Hematopoietic multipotent progenitor cell (in vitro differentiated cells): ENCODE measurements at regions not wholly inside any gene's neighbourhood (a gene's known extent, or its start where the extent isn't known, plus 50 kb on each side); places are given as distances from the start of the nearest gene placed in this dataset.
"Not testable (repeated sequence)": the region's sequence is repeated elsewhere in the genome, so short reads cannot be mapped to it uniquely, and the experiment has no call there.

Experiments
- DNase-seq, 3 donors: peaks; one replicate each; pipeline ENCODE4 v3.0.0-alpha.2; 2011 to 2015; ENCODE audit warnings: low read depth in 2 of 3, low spot score in 2 of 3

DNA sequence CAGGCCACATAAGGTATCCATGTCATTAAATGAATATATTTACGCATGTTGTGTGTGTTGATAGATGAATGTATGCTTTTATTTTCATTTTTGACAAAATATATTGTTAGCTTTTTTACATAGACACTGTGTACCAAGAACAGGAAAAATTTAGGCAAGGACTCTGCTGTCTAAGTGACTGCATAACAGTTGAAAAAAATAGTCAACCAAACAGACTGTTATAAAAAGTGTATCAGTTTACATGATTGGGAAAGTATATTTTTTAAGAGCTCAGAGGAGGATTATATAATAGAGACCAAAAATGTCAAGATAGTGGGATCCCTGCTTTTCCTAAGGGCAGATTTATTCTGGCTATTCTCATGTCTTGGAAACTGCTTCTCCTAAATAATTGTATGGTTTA lies 858.0 kb downstream of the SLITRK1 start:
- DNase-seq, result no peak

DNA sequence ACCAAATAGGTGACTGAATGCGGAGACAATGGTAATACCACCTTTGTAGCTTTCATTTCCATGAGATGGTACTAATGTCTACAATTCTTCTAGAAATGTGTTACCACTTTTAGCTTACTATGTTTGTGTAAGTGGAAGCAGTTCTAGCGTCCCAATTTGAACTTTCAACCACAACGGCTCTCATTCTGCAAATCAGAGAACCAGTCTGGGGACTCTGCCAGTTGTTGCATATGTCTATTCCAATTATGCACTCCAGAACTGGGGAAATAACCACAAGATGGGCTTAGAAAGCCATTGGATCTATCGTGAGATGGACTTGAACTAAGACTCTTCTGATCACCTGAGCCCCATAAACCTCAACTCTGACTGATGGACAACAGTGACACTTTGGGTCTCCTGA lies 862.3 kb downstream of the SLITRK1 start:
- DNase-seq, result no peak

DNA sequence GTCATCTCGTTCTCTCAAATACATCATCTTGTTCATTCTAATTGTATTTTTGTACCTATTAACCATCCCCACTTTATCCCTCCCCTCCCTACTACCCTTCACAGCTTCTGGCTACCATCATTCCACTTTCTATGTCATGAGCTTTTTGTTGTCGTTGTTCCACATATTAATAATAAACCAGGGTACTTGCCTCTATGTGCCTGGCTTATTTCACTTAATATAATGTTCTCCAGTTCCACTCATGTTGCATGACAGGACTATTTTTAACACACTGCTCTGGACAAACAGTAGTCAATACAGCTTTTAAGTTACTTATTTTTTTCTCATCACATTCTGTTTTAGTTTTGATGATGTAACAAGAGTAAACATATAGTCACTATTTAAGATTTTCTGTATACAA lies 872.3 kb downstream of the SLITRK1 start:
- DNase-seq, result no peak

DNA sequence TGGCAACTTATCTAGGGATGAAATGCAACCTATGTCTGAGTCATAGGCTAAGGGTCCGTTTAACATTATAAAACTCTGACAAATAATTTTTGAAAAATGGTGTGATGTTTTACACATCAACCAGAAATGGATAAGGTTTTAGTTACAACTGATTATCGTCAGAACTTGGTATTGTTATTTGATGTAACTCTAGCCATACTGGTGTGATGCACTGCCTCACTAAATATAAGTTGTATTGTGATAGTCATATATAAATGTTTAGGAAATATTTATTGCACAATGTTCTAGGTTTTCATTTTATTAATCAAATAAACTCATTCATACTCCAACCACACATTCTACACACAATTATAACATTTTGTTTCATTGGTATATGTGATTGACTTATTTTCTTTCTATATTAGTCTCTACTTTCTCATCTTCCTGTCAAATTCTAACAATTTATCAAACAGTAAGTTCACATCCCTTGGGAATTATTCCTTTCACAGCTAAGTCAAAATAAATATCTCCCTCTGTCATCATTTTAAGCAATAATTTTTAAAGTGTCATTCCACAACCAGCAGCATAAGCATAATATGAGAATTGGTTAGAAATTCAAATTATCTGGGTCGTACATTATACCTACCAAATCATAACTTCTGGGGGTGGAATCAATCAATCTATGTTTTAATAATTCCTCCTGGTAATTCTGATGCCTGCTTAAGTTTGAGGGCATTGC lies 873.9 kb downstream of the SLITRK1 start:
- no peak for DNase-seq

DNA sequence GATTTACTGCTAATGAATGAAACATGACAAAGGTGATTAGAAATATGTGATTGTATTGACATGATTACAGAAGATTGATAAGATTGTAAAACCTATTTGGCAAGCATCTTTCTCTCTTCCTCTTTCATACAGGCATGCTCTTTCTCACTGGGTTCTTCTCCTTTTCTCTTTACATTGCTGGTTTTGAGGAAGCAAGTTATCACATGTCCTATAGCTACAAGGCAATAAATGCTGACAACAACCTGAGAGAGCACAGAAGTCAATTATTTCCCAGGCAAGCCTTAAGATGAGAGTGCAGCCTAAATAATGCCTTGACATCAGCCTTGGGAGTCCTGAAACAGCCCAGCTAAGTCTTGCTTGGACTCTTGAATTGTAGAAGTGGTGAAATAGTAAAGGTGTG lies 875.0 kb downstream of the SLITRK1 start:
- peak in 2 of 3 donors; percentile 8 to 57 for DNase-seq

DNA sequence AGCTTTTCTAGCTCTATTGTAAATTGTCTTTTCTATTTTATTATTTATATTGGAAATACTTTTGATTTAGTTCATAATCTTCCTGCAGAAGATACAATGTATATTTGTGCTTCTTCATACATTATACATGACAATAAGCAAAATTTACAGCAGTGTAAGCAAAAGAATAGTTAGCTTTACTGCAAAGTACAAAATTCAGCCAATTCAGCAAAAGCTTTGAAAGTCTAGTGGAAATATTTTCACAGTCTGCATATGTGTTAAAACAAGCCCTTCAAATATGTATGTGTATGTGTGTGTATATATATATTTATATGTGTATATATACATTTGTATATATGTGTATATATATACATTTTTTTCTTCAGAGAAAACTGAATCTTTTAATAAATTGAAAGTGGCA lies 879.1 kb downstream of the SLITRK1 start:
- no peak for DNase-seq

DNA sequence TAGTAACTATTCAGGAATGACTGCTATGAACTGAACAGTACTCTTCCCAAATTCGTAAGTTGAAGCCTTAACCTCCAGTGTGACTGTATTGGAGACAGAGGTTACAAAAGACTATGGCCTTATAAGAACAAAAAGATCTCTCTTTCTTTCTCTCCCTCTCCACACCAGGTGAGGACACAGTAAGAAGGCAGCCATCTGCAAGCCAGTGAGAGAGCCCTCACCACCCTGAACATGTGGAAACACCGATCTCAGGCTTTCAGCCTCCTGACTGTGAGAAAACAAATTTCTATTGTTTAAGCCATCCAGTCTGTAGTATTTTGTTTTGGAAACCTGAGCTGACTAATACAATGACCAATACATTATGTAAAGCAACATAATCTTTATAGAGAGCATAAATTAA lies 888.9 kb downstream of the SLITRK1 start:
- no peak for DNase-seq

DNA sequence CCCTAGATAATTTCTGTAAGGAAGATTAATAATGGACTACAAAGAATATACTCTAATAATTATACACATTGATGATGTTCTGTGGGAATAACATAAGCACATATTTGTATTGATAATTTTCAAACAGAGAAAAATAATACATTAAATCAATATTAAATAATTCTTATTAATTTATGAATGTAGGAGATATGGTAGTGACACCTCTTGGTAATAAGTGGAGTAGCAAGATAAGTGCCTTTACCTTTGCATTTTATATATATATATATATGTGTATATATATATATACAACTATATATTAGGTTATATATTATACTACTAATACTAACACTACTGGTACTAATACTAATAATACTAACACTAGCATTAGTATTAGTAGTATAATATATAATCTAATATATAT lies 905.8 kb downstream of the SLITRK1 start:
- no peak for DNase-seq

DNA sequence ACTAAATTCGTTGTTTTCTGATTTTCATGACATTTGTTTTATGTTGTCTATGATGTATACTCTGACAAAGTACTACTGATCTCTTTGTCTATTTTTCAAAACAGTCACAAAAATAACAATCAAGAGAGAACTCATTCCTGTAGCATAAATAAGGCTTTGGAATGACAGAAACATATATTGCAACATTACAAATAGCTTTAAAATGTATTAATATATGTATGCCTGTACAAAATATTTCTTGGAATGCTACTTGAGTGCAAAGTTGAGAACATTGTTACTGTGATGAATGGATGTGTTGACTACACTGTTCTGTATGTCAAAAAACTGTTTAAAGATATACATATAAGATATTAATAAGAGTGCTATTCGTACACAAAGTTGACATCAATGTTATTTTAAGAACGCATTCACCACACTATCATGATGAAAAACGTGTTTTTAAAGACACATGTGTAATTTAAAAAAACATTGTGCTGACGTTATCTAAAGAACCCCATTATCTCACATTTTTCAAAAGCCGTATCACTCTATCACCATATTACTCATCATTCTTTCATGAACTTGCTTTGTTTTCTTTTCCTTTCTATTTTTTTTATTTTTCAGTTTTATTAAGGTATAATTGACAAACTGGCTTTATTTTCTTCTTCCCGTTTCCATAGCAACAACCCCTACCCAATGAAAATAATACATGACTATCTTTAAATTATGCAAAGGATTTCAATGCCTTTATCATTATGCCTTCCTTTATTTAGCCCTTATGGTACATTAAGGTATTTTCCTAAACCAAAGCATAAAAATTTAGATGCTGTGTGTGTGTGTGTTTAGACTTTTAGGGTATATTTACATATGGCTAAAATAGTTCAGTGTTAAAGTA lies 918.8 kb downstream of the SLITRK1 start:
- no peak for DNase-seq

DNA sequence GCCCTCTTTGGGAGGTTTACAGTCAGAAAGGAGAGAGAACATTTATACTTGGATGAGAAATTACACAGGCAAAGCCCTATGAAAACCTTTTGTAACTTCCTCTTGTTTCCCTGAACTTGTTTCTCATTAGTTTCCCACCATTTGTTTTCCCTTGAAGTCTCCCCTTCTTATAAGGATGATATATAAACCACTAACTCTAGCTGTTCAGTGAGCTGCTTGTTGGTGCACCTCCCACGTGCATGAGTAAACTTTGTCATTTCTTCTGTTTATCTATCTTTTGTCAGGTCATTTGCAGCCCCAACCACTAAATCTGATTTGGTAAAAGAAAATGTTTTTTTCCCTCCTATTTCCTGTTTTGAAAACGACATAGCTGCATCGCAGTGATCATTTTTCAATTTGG lies 919.9 kb downstream of the SLITRK1 start:
- DNase-seq, result no peak

DNA sequence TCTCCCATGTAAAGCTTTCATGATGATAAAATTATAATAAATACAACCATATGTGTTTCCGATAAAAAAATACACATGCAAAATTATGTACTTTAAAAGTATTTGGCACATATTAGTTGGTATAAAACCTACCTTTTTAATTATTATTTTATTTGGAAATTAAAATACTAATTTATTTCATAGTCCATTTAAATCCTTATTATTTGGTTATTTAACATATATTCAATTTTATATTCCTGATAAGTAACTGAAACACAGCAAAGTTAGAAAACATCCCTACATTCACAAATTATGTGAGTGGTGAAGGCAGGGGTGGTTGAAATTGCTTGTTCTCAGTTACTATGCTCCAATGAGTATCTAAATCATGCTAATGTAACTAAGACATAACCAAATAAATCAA lies 920.5 kb downstream of the SLITRK1 start:
- no peak for DNase-seq

DNA sequence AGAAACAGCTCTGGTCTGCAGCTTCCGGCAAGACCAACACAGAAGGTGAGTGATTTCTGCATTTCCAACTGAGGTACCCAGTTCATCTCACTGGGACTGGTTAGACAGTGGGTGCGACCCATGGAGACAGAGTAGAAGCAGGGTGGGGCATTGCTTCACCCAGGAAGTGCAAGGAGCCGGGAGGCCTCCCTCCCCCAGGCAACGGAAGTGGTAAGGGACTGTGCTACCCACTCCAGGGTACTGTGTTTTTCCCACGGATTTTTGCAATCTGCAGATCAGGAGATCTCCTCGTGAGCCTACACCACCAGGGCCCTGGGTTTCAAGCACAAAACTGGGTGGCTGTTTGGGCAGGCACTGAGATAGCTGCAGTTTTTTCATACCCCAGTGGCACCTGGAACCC lies 929.9 kb downstream of the SLITRK1 start:
- not testable (repeated sequence) for DNase-seq

DNA sequence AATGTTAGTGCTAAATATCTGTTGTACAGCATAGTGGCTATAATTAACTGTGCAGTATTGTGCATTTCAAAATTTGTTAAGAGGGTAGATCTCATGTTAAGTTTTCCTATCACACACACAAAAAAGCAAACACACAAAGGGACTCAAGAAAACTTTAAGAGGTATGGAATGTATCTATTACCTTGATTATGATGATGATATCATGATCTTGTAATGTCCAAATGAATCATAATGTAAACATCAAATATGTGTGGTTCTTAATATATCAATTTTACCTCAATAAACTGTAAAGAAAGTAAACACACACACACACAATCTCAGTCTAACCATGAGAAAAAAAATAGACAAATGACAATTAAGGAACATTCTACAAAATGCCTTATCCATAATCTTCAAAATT lies 934.6 kb downstream of the SLITRK1 start:
- no peak for DNase-seq

DNA sequence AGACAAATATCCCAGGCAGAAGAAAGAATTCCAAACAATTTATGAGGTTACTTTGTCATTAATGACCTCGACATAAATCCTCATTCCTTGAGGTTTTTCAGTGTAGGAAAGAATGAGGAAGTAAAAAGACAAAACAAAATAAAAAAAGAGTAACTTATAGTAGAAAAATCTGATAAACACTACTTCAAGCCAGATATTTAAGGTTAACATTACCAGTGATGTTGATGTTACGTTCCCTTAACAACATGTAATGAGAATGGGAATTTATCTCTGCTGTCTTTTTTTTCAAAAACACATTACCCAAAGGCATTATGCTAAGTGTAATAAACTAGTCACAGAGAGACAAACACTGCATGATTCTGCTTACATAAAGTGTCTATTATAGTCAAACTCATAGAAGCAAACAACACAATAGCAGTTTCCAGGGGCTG lies 935.1 kb downstream of the SLITRK1 start:
- peak in 1 of 3 donors; percentile 27 for DNase-seq

DNA sequence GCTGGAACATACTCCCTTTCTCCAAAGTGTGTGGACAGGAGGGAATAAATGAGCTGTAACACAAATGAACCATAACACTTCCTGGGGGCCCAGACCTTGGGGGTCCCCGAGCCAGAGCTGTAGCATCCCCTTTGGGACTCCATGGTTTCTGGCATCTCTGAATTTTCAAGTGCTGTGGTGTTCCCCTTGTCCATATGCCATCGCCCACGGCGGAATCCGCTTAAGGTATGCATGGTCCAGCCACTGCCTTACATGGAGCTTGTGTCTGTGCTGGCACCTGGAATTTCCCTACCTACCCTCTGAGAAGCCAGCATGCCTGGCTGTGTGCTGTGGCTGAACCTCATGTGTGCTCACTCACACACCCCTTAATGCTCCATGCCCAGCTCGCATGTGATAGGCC lies 943.6 kb downstream of the SLITRK1 start:
- no peak for DNase-seq

DNA sequence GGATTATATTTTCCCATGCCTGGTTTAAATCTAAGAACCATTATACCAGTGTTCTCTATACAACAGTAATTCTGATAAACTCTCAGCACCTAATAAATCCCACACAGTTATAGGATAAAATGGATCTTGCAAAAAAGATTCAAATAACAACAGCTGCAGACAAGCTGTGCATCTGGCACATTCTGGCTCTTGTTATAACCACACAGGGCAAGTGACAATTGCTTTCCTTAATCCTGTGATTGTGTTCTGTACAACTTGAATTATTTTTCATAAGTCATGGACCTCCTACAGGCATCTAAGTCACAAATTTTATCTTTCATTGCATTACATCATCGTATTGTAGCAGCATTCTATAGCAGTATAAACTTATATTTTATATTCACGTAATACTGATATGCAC lies 948.3 kb downstream of the SLITRK1 start:
- no peak for DNase-seq

DNA sequence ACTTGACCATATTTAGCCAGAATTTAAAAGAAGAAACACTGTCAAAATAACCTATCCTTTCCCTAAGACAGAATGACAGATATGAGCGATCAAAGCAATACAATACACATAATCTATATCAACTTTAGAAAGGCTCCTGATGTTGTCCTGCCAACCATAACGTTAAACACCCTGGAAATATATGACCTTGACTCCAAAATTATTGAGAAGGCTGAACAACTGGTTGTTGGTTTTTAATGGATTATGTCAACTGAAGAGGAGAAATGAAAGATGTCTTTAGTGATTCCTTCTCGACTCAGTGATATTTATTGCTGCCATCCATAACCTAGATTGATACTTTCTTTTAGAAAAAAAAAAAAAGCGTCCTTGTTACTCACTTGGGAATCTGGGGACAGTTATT lies 957.2 kb downstream of the SLITRK1 start:
- DNase-seq, result no peak

DNA sequence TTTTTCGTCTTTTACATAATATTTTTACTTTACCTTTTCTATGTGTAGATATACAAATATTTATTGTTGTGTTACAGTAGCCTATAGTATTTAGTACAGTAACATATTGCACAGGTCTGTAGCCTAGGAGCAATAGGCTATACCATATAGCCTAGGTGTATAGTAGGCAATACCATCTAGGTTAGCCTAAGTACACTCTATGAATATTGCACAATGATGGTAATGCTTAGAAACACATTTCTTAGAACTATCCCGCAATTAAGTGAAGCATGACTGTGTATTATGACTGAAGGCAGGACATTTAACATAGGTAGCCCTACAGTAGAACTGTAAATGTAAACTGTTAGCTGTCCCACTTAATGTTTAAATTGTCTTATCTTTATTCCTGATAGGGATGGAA lies 964.3 kb downstream of the SLITRK1 start:
- DNase-seq, result no peak

DNA sequence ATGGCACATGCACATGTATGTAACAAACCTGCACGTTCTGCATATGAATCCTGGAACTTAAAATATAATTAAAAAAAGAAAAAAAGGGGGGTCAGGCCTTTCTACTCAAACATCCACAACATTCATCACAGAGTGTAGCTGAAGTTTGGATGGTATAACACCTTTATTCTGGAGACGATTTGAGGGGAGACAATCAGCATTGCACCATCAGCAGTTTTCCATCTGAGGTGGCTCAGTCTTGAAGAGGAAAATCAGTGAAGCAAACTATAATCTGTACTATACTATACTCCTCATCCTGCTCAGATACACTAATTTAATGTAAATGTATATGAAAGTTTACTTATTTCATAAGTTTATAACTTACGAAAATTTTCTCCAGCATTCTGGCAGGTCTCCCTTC lies 969.7 kb downstream of the SLITRK1 start:
- no peak for DNase-seq

DNA sequence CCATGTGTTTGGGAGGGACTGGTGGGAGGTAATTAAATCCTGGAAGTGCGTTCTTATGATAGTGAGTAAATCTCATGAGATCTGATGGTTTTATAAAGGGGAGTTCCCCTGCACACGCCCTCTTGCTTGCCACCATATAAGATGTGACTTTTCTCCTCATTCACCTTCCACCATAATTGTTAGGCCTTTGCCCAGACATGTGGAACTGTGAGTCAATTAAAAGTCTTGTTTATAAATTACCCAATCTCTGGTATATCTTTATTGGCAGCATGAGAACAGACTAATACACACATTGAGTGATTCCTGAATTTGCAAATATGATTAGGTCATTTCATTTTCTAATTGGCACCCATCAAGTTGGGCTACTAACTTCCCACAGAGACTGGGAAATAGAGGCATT lies 977.2 kb downstream of the SLITRK1 start:
- no peak for DNase-seq

DNA sequence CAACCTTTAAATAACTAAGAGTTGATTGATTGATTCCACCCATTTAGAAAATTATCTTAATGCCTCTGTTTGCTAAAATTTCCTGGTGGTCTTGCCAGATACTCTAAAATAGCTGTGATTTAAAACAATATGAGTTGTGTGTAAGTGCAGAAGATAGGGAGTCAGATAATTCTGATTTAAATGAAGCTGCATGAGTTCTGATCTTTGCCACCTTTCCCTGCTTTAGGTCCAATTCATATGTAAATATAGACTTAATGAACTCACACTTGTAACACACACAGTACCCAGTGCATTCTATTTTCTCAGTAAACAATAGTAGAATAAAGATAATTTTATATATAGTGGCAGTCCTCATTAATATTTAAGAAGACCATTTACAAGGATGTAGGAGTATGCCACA lies 981.8 kb downstream of the SLITRK1 start:
- no peak for DNase-seq

DNA sequence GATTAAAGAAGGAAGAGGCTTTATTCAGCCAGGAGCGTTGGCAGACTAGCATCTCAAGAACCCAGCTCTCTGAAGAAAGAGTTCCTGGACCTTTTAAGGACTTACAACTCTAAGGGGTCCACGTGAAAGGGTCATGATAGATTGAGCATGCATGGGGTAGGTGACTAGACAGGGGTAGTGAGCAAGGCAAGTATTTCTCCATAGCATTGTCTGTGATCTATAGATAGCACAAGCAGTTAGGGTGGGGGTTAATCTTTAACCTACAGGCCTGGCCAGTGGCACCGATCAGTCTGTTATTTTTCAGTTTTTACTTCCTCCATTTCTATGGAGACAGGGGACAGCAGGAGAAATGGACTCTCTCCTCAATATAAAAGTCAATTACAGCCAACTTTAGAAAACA lies 983.7 kb downstream of the SLITRK1 start:
- no peak for DNase-seq
